Lower leg skin (tissue), 4 donors: ENCODE measurements at regions not wholly inside any gene's neighbourhood (a gene's known extent, or its start where the extent isn't known, plus 50 kb on each side); places are given as distances from the start of the nearest gene placed in this dataset.

ENCODE experiments used
- DNase-seq, 2 donors: peaks; one replicate each; pipeline ENCODE4 v3.0.0-alpha.2; 2019; ENCODE audit warnings: low spot score in 2 of 2
- H3K4me3 ChIP-seq: fragments of 200-600 bp; sonication (generic); 2 replicates; pipeline ENCODE4 v1.5.1; 2017; ENCODE audit warnings: mild to moderate bottlenecking, low read depth; ENCODE audit not compliant: poor library complexity, severe bottlenecking
- POLR2A ChIP-seq, 2 donors: fragments of 450-650 bp; IDR thresholded peaks; one replicate each; pipeline ENCODE4 v1.6.1; 2016 to 2017; ENCODE audit warnings: antibody characterized with exemption in 2 of 2, mild to moderate bottlenecking in 1 of 2, moderate library complexity in 1 of 2
- WGBS, 2 donors: methylation state at CpG; one replicate each; pipeline ENCODE4 v1.1.5; 2018; 5-methylcytosine and 5-hydroxymethylcytosine counted together
- intact Hi-C: fragments of 100-400 bp; cut with DNase I; formaldehyde crosslinking; loops from one replicate; pipeline ENCODE4 v1.15.0; 2023; ENCODE audit warnings: low total_unique reads
- TF ChIP-seq, protein P1 (sequence below), 3 donors: fragments of 450-650 bp; IDR thresholded peaks; one replicate each; pipeline ENCODE4 v1.5.1; 2016; ENCODE audit warnings: antibody characterized with exemption in 3 of 3, mild to moderate bottlenecking in 3 of 3, moderate library complexity in 2 of 3

DNA sequence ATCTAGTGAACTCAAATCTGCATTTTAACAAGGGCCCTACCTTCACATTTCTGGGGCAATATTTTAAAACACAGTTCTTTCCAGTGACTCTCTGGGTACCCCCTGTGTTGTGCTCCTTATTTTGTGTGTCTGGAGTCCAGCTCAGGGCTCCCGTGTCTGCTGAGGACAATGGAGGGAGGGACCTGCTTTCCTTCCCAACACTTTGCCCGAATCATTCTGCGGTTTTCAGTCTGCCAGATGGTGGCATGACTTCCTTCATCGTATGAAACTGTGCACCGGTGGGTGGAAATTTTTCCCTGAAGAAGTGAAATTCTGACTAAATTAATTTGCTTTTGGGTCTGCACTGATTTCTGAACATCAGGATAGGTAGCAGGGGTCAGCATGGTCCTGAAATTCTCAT is 153.6 kb upstream of the CD180 start:
- intact Hi-C loops, result no loop called here
- no peak for TF ChIP-seq POLR2A (IDR thresholded peaks at IDR 0.05)
- TF ChIP-seq, protein P1, sequence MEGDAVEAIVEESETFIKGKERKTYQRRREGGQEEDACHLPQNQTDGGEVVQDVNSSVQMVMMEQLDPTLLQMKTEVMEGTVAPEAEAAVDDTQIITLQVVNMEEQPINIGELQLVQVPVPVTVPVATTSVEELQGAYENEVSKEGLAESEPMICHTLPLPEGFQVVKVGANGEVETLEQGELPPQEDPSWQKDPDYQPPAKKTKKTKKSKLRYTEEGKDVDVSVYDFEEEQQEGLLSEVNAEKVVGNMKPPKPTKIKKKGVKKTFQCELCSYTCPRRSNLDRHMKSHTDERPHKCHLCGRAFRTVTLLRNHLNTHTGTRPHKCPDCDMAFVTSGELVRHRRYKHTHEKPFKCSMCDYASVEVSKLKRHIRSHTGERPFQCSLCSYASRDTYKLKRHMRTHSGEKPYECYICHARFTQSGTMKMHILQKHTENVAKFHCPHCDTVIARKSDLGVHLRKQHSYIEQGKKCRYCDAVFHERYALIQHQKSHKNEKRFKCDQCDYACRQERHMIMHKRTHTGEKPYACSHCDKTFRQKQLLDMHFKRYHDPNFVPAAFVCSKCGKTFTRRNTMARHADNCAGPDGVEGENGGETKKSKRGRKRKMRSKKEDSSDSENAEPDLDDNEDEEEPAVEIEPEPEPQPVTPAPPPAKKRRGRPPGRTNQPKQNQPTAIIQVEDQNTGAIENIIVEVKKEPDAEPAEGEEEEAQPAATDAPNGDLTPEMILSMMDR (IDR thresholded peaks at IDR 0.05), result no peak
- DNase-seq, result no peak
- no peak overlapping the region for H3K4me3 ChIP-seq
- 36 to 52% methylated on average over 5 of the region's 5 CpGs for WGBS, 2 donors

GRCh38 chr5:67347821-67348220 is 151.2 kb upstream of the CD180 start:
- H3K4me3 ChIP-seq, result no peak overlapping the region
- no peak for DNase-seq
- TF ChIP-seq, protein P1 (IDR thresholded peaks at IDR 0.05), result no peak
- no peak for TF ChIP-seq POLR2A (IDR thresholded peaks at IDR 0.05)
- intact Hi-C loops, result no loop called here

GRCh38 chr5:67346611-67347010 is 150.0 kb upstream of the CD180 start:
- H3K4me3 ChIP-seq, result no peak overlapping the region

DNA sequence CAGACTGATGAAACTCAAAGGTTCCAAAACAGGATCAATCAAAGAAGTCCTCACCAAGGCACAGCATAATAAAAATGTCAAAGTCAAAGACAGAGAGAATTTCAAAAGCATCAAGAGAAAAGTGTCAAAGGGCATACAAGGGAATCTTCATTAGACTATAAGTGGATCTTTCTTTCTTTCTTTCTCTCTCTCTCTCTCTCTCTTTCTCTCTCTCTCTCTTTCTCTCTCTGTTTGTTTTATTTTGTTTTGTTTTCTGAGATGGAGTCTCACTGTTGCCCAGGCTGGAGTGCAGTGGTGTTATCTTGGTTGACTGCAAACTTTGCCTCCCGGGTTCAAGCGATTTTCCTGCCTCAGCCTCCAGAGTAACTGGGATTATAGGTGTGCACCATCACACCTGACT is 148.3 kb upstream of the CD180 start:
- no peak for DNase-seq
- intact Hi-C loops, result no loop called here
- TF ChIP-seq POLR2A (IDR thresholded peaks at IDR 0.05), result no peak
- TF ChIP-seq, protein P1 (IDR thresholded peaks at IDR 0.05), result no peak
- no peak overlapping the region for H3K4me3 ChIP-seq
- 92 to 100% methylated on average over 2 of the region's 2 CpGs for WGBS, 2 donors

More at GRCh38 chr5:67346611-67347010, 150.0 kb upstream of the CD180 start:
- no peak for DNase-seq
- intact Hi-C loops, result no loop called here
- TF ChIP-seq, protein P1 (IDR thresholded peaks at IDR 0.05), result no peak
- TF ChIP-seq POLR2A (IDR thresholded peaks at IDR 0.05), result no peak
- WGBS, 2 donors, result 75 to 80% methylated on average over 2 of the region's 2 CpGs

DNA sequence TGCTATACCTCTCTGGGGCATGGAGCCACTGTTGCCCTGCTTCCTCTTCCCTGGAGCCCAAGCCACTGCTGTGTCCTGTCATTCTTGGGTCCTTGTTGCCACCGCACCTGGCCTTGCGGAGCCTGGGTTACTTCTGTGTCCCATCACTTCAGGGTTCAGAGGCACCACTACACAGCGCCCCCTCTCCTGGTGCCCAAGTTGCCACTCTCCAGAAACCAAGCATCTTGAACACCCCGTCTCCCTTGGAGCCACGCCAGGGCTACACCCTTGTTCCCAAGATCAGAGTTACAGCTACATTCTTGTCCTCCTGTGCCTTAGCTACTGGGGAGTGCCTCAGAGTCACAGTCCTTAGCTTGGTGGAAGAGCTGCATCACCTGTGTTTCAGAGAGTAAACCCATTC is 147.2 kb upstream of the CD180 start:
- H3K4me3 ChIP-seq, result no peak overlapping the region
- TF ChIP-seq, protein P1 (IDR thresholded peaks at IDR 0.05), result no peak
- TF ChIP-seq POLR2A (IDR thresholded peaks at IDR 0.05), result no peak
- WGBS, 2 donors, result 91 to 94% methylated on average over 5 of the region's 5 CpGs
- no peak for DNase-seq
- intact Hi-C loops, result no loop called here

GRCh38 chr5:67341478-67341877 is 144.9 kb upstream of the CD180 start:
- WGBS, 2 donors, result 88 to 97% methylated on average over 2 of the region's 2 CpGs
- intact Hi-C loops, result no loop called here

More at GRCh38 chr5:67341478-67341877, 144.9 kb upstream of the CD180 start:
- H3K4me3 ChIP-seq, result no peak overlapping the region
- DNase-seq, result no peak
- no peak for TF ChIP-seq POLR2A (IDR thresholded peaks at IDR 0.05)
- TF ChIP-seq, protein P1 (IDR thresholded peaks at IDR 0.05), result no peak
